PC-3 (cell line): ENCODE measurements at regions not wholly inside any gene's neighbourhood (a gene's known extent, or its start where the extent isn't known, plus 50 kb on each side); places are given as distances from the start of the nearest gene placed in this dataset.

Source experiments
- CTCF ChIP-seq: fragments of 300-600 bp; sonication (generic); conservative IDR thresholded peaks from 2 replicates; pipeline ENCODE4 v1.5.1; 2017; ENCODE audit warnings: antibody characterized with exemption, low read depth, mild to moderate bottlenecking, low read length
- EZH2 ChIP-seq: fragments of 300-600 bp; sonication (generic); IDR thresholded peaks from one replicate; pipeline ENCODE4 v1.6.1; 2017; ENCODE audit warnings: antibody characterized with exemption, mild to moderate bottlenecking, low read length; ENCODE audit not compliant: unreplicated experiment
- EZH2phosphoT487 ChIP-seq: fragments of 300-600 bp; sonication (generic); IDR thresholded peaks from 2 replicates; pipeline ENCODE4 v1.6.1; 2018; ENCODE audit warnings: mild to moderate bottlenecking, antibody characterized with exemption, low read length, borderline replicate concordance

GRCh38 chr2:236666646-236667204 is 97.1 kb downstream of the ACKR3 start:
- TF ChIP-seq EZH2 (no peak), CTCF (no peak), EZH2phosphoT487 (no peak)
